Upper lobe of left lung (tissue), 6 donors: ENCODE measurements at regions not wholly inside any gene's neighbourhood (a gene's known extent, or its start where the extent isn't known, plus 50 kb on each side); places are given as distances from the start of the nearest gene placed in this dataset.

Experiments
- ATAC-seq, 2 donors: fragments of 200-7000 bp; cut with Tn5 transposase; one replicate each; pipeline ENCODE4 v1.9.1; 2022; ENCODE audit warnings: mild to moderate bottlenecking in 2 of 2, moderate library complexity in 2 of 2; ENCODE audit not compliant: low FRiP score in 2 of 2
- DNase-seq, 2 donors: peaks; one replicate each; pipeline ENCODE4 v3.0.0-alpha.2; 2019 to 2020
- H3K27ac ChIP-seq, 4 donors: fragments of 200-600 bp; sonication (generic); one replicate each; pipeline ENCODE4 v1.5.1; 2016 to 2019
- H3K27me3 ChIP-seq, 4 donors: fragments of 200-600 bp; sonication (generic); one replicate each; pipeline ENCODE4 v1.5.1; 2017 to 2019
- H3K36me3 ChIP-seq, 4 donors: fragments of 200-600 bp; sonication (generic); one replicate each; pipeline ENCODE4 v1.5.1; 2016 to 2019
- H3K4me1 ChIP-seq, 4 donors: fragments of 200-600 bp; sonication (generic); one replicate each; pipeline ENCODE4 v1.5.1; 2018 to 2019
- H3K4me3 ChIP-seq, 4 donors: fragments of 200-600 bp; sonication (generic); one replicate each; pipeline ENCODE4 v1.5.1; 2017 to 2019; ENCODE audit warnings: mild to moderate bottlenecking in 2 of 4, moderate library complexity in 1 of 4
- H3K9me3 ChIP-seq, 4 donors: fragments of 200-600 bp; sonication (generic); one replicate each; pipeline ENCODE4 v1.5.1; 2018 to 2019
- EP300 ChIP-seq, 4 donors: sonication (generic); formaldehyde crosslinking; IDR thresholded peaks; one replicate each; pipeline ENCODE4 v1.5.1; 2017; ENCODE audit warnings: antibody characterized with exemption in 4 of 4, control low read depth in 2 of 4
- POLR2A ChIP-seq, 4 donors: fragments of 450-650 bp; IDR thresholded peaks; one replicate each; pipeline ENCODE4 v1.5.1; 2016 to 2017; ENCODE audit warnings: antibody characterized with exemption in 4 of 4, mild to moderate bottlenecking in 2 of 4
- POLR2AphosphoS5 ChIP-seq, 2 donors: sonication (generic); formaldehyde crosslinking; IDR thresholded peaks; one replicate each; pipeline ENCODE4 v1.5.1; 2017; ENCODE audit warnings: antibody characterized with exemption in 2 of 2
- WGBS, 2 donors: methylation state at CpG; one replicate each; pipeline ENCODE4 v1.1.5; 2017 to 2018; 5-methylcytosine and 5-hydroxymethylcytosine counted together
- TF ChIP-seq, protein P1 (sequence below), 6 experiments: fragments of 450-650 bp in 4 of 6; fragments of 200-600 bp in 2 of 6; sonication (generic) in 2 of 6; IDR thresholded peaks; one replicate each; pipeline ENCODE4 v1.5.1; 2016 to 2019; ENCODE audit warnings: antibody characterized with exemption in 6 of 6
- donor health status: DM: no; HTN: no; CAD: no; lungs with moderate emphysema.
- donor health status: DM: no; HTN: yes; CAD: no; lungs with severe emphysema.

DNA sequence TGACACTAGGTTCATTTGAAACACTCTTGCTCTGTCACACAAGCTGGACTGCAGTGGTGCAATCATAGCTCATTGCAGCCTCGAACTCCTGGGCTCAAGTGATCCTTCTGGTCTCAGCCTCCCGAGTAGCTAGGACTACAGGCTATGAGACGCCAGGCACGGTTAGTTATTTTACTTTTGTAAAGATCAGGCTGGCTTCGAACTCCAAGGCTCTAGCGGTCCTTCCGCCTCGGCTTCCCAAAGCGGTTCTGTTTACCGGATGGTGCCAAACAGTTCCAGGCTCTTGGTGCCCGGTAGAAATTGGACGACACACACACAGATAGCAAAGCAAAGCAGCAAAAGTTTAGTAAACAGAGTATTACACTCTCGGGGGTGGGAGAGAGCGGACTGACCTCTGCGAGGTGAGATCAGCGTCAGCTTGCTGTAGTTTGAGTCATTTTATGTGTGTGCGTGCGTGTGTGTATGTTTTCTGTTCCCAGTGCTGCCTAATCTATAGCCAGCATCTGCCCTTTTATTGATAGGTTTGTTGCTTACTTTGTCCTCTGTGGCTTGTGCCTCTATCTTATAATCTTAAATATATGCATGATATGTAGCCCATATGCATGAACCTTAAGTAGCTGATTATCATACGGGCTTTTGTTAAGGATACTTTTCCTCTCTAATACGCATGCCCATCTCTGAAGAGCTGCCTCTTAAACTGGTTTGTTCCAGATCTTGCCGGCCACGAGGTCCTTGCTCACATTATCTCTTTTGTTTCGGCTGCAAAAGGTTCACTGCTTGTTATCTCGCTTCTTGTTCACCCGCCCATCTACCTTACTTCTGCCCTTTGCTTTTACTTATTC is 75.2 kb downstream of the OR2B2 start:
- Histone ChIP-seq H3K4me1 (peaks cover 7 to 21% (median 18%) of the 10 kb centered on the region in 4 donors), H3K4me3 (peak overlapping the region; percentile 61 to 82 (median 69)), H3K36me3 (peaks cover 0 to 4% (median 0%) of the 10 kb centered on the region in 4 donors), H3K27ac (peak overlapping the region; percentile 97 to 99 (median 98)), H3K9me3 (no peaks in the 10 kb centered on the region), H3K27me3 (no peaks in the 10 kb centered on the region)
- TF ChIP-seq POLR2AphosphoS5 (IDR thresholded peaks at IDR 0.05) (peak; percentile 50 to 51), POLR2A (IDR thresholded peaks at IDR 0.05) (peak in 2 of 4 donors; percentile 13 to 48), EP300 (IDR thresholded peaks at IDR 0.05) (peak in 1 of 4 donors; percentile 42)
- TF ChIP-seq, protein P1, sequence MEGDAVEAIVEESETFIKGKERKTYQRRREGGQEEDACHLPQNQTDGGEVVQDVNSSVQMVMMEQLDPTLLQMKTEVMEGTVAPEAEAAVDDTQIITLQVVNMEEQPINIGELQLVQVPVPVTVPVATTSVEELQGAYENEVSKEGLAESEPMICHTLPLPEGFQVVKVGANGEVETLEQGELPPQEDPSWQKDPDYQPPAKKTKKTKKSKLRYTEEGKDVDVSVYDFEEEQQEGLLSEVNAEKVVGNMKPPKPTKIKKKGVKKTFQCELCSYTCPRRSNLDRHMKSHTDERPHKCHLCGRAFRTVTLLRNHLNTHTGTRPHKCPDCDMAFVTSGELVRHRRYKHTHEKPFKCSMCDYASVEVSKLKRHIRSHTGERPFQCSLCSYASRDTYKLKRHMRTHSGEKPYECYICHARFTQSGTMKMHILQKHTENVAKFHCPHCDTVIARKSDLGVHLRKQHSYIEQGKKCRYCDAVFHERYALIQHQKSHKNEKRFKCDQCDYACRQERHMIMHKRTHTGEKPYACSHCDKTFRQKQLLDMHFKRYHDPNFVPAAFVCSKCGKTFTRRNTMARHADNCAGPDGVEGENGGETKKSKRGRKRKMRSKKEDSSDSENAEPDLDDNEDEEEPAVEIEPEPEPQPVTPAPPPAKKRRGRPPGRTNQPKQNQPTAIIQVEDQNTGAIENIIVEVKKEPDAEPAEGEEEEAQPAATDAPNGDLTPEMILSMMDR (IDR thresholded peaks at IDR 0.05) = no peak
- WGBS, 2 donors = 0 to 2% methylated on average over 25 of the region's 25 CpGs
- ATAC-seq (peak; percentile 71 to 83), DNase-seq (peak in 1 of 2 donors; percentile 75)

DNA sequence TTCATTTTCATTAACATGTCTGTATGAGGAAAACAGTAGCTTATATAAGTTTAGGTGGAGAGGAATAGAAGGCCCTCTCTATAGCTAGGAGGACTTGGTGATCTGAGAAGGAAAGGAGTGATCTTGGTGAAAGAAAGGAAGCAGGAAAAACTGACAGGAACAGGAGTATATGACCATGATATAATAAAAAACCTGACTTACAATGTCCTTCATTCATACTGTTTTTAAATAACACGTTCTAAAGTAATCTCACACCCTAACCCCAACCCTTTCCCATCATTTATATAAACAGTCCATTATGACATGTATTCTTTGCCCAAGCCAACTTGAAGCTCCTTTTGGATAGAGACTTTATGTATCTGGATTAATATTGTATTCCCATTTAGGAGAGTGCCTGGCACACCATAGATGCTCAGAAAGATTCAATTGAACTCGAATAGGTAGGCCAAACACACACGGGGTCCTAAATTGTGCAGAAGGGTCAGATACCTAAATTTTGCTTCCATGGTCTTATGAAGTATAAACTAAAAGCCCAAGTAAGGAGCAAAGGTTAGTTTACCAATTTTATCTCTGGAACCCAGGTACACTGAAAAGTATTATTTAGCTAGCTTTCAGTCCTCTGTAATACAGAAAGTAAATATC is 75.9 kb downstream of the OR2B2 start:
- WGBS, 2 donors = 19 to 30% methylated on average over 3 of the region's 3 CpGs
- TF ChIP-seq, protein P1 (IDR thresholded peaks at IDR 0.05) = no peak
- TF ChIP-seq EP300 (IDR thresholded peaks at IDR 0.05) = no peak
- no peak for DNase-seq
- H3K4me1 ChIP-seq = peaks cover 7 to 21% (median 20%) of the 10 kb centered on the region in 4 donors
- peak overlapping the region; percentile 97 to 99 (median 98) for H3K27ac ChIP-seq
- H3K27me3 ChIP-seq = no peaks in the 10 kb centered on the region
- ATAC-seq = no peak
- no peaks in the 10 kb centered on the region for H3K9me3 ChIP-seq
- peaks cover 0 to 4% (median 0%) of the 10 kb centered on the region in 4 donors for H3K36me3 ChIP-seq
- H3K4me3 ChIP-seq = peak overlapping the region in 3 of 4 donors; percentile 68 to 82 (median 70)

- H3K9me3 ChIP-seq = no peaks in the 10 kb centered on the region
- TF ChIP-seq POLR2AphosphoS5 (IDR thresholded peaks at IDR 0.05) (no peak), EP300 (IDR thresholded peaks at IDR 0.05) (no peak), POLR2A (IDR thresholded peaks at IDR 0.05) (no peak)
- TF ChIP-seq, protein P1 (IDR thresholded peaks at IDR 0.05) = no peak
- no peak overlapping the region for H3K4me3 ChIP-seq
- H3K36me3 ChIP-seq = peaks cover 0 to 4% (median 0%) of the 10 kb centered on the region in 4 donors
- WGBS, 2 donors = 88 to 89% methylated on average over 4 of the region's 4 CpGs
- no peak for ATAC-seq
- no peak for DNase-seq
- peaks cover 7 to 25% (median 20%) of the 10 kb centered on the region in 4 donors for H3K4me1 ChIP-seq
- H3K27ac ChIP-seq = no peak overlapping the region
- H3K27me3 ChIP-seq = no peaks in the 10 kb centered on the region
Observed at GRCh38 chr6:27834879-27835549, 77.2 kb downstream of the OR2B2 start.

GRCh38 chr6:27834384-27834783 is 77.8 kb downstream of the OR2B2 start:
- no peak for DNase-seq
- no peak for ATAC-seq
- no peak for TF ChIP-seq POLR2AphosphoS5 (IDR thresholded peaks at IDR 0.05)
- TF ChIP-seq POLR2A (IDR thresholded peaks at IDR 0.05) = no peak
- TF ChIP-seq, protein P1 (IDR thresholded peaks at IDR 0.05) = no peak
- WGBS, 2 donors = 93 to 94% methylated on average over 1 of the region's 1 CpG
- Histone ChIP-seq H3K27me3 (no peaks in the 10 kb centered on the region), H3K27ac (no peak overlapping the region), H3K9me3 (no peaks in the 10 kb centered on the region), H3K4me1 (peaks cover 7 to 20% (median 15%) of the 10 kb centered on the region in 4 donors), H3K36me3 (peaks cover 0 to 4% (median 0%) of the 10 kb centered on the region in 4 donors), H3K4me3 (no peak overlapping the region)
